ENCODE measurements at regions not wholly inside any gene's neighbourhood (a gene's known extent, or its start where the extent isn't known, plus 50 kb on each side); places are given as distances from the start of the nearest gene placed in this dataset.

GRCh38 chr13:31499274-31499673 is 240.1 kb upstream of the RXFP2 start:
- TF ChIP-seq, protein P1, sequence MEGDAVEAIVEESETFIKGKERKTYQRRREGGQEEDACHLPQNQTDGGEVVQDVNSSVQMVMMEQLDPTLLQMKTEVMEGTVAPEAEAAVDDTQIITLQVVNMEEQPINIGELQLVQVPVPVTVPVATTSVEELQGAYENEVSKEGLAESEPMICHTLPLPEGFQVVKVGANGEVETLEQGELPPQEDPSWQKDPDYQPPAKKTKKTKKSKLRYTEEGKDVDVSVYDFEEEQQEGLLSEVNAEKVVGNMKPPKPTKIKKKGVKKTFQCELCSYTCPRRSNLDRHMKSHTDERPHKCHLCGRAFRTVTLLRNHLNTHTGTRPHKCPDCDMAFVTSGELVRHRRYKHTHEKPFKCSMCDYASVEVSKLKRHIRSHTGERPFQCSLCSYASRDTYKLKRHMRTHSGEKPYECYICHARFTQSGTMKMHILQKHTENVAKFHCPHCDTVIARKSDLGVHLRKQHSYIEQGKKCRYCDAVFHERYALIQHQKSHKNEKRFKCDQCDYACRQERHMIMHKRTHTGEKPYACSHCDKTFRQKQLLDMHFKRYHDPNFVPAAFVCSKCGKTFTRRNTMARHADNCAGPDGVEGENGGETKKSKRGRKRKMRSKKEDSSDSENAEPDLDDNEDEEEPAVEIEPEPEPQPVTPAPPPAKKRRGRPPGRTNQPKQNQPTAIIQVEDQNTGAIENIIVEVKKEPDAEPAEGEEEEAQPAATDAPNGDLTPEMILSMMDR (conservative IDR thresholded peaks at IDR 0.05 in 1 of 2, IDR thresholded peaks at IDR 0.05 in 1 of 2; ENCODE audit: low read depth in 1 of 2, low read length in 2 of 2) = no peak
- no peak for TF ChIP-seq EZH2 (IDR thresholded peaks at IDR 0.05; ENCODE audit: low read length, missing control alignments)

All from fibroblast of lung (primary cell).